ENCODE measurements at regions not wholly inside any gene's neighbourhood (a gene's known extent, or its start where the extent isn't known, plus 50 kb on each side); places are given as distances from the start of the nearest gene placed in this dataset.

DNA sequence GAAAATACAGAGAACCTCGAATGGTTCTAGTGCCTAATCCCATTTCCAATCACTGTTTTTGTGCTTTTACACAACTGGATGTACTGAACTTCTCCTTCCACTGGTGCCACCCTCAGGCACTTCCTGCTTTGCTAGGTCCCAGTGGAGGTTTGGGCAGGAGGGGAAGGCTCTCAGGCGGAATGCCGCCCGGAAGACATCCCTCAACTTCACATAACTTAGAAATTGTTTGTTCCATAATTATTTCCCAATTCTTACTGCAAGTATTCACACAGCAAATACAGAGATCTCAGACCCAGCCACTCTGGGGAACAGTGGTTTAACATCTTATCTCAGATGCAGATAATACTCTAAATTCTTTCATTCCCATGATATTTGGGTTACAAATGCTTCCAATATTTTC lies 195.7 kb upstream of the IPO5 start:
- no peaks in the 10 kb centered on the region for H3K9me3 ChIP-seq
- H3K27ac ChIP-seq: no peak overlapping the region
- intact Hi-C loops (cut with DNase I): no loop called here
- DNase-seq: no peak
- TF ChIP-seq POLR2A (IDR thresholded peaks at IDR 0.05): no peak
- TF ChIP-seq, protein P1, sequence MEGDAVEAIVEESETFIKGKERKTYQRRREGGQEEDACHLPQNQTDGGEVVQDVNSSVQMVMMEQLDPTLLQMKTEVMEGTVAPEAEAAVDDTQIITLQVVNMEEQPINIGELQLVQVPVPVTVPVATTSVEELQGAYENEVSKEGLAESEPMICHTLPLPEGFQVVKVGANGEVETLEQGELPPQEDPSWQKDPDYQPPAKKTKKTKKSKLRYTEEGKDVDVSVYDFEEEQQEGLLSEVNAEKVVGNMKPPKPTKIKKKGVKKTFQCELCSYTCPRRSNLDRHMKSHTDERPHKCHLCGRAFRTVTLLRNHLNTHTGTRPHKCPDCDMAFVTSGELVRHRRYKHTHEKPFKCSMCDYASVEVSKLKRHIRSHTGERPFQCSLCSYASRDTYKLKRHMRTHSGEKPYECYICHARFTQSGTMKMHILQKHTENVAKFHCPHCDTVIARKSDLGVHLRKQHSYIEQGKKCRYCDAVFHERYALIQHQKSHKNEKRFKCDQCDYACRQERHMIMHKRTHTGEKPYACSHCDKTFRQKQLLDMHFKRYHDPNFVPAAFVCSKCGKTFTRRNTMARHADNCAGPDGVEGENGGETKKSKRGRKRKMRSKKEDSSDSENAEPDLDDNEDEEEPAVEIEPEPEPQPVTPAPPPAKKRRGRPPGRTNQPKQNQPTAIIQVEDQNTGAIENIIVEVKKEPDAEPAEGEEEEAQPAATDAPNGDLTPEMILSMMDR (IDR thresholded peaks at IDR 0.05): no peak
- no peak for TF ChIP-seq EP300 (IDR thresholded peaks at IDR 0.05)
- H3K36me3 ChIP-seq: no peaks in the 10 kb centered on the region
- WGBS, 3 donors: 30 to 37% (median 34%) methylated on average over 4 of the region's 4 CpGs
- no peak overlapping the region for H3K4me3 ChIP-seq
- H3K27me3 ChIP-seq: no peaks in the 10 kb centered on the region
- H3K4me1 ChIP-seq (ENCODE audit: insufficient read depth): no peaks in the 10 kb centered on the region

DNA sequence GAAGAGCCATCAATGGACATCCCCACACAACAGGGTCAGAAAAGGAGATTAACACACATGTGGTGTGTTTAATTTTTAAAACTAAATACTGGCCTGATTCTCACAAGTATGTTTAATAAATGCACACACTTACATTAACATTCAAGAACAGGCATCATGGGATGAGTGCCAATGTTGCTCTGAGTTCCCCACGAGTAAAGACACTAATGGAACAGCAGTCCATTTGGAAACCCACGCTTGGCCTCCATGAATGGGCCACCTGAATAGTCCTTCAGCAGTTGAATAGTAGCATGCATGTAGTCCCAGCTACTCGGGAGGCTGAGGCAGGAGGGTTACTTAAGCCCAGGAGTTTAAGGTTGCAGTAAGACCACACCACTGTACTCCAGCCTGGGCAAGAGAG lies 195.2 kb upstream of the IPO5 start:
- no peak overlapping the region for H3K4me3 ChIP-seq
- no peaks in the 10 kb centered on the region for H3K36me3 ChIP-seq
- H3K4me1 ChIP-seq (ENCODE audit: insufficient read depth): no peaks in the 10 kb centered on the region
- no peak for DNase-seq
- H3K27me3 ChIP-seq: no peaks in the 10 kb centered on the region
- intact Hi-C loops (cut with DNase I): no loop called here
- WGBS, 3 donors: 48 to 53% (median 51%) methylated on average over 3 of the region's 3 CpGs
- no peaks in the 10 kb centered on the region for H3K9me3 ChIP-seq
- no peak overlapping the region for H3K27ac ChIP-seq
- no peak for TF ChIP-seq EP300 (IDR thresholded peaks at IDR 0.05)
- TF ChIP-seq, protein P1 (IDR thresholded peaks at IDR 0.05): no peak
- TF ChIP-seq POLR2A (IDR thresholded peaks at IDR 0.05): no peak

DNA sequence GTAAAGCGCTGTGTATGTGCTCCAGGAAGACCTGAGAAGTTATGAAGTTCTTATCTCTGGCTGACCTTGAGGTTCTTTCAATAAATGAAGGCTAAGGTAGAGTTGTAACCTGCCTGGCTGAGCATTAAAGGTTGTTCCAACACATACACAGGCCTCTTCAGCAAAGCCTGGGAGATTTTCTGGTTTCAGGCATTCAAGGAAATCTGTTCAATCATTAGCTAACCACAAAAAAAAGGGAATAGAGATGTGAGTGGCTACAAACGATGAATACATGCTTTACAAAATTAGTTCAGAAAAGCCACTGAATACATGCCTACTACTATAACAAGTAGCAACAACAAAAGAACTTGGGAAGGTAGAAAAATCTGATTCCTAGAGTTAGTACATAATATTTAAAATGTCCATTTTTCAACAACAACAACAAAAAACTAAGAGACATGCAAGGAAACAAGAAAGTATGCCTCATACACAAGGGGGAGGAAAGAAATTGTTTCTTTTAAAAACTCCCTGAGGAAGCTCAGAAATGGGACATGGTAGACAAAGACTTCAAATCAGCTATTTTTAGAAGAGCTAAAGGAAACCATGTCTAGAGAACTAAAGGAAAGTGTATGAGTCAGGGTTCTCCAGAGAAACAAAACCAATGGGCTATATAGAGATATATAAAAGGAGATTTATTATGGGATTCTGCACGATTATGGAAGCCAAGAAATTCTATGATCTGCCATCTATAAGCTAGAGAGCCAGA lies 191.5 kb upstream of the IPO5 start:
- TF ChIP-seq POLR2A (IDR thresholded peaks at IDR 0.05): no peak
- TF ChIP-seq, protein P1 (IDR thresholded peaks at IDR 0.05): no peak
- no peak for TF ChIP-seq EP300 (IDR thresholded peaks at IDR 0.05)

DNA sequence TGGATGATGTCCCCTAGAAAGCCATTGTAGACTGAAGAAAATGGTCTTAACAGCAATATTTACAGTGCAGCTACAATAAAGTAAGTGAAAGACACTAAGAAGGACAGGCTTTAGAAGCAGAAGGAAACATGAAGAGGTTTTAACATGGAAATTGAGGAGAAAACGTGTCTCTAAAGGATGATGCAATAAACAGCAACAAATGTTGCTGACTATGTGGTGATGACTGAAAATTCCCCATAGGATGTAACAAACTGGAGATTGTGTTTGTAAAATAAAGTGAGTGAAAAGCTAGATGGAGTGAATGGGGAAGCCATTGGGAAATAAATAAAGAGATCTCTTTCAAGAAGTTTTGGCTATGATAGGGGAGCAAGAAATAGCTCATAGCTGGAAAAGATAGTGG lies 186.7 kb upstream of the IPO5 start:
- H3K4me3 ChIP-seq: no peak overlapping the region
- H3K27ac ChIP-seq: no peak overlapping the region
- intact Hi-C loops (cut with DNase I): no loop called here
- DNase-seq: no peak
- H3K36me3 ChIP-seq: no peaks in the 10 kb centered on the region
- H3K4me1 ChIP-seq (ENCODE audit: insufficient read depth): no peaks in the 10 kb centered on the region
- H3K27me3 ChIP-seq: no peaks in the 10 kb centered on the region
- H3K9me3 ChIP-seq: no peaks in the 10 kb centered on the region
- TF ChIP-seq EP300 (IDR thresholded peaks at IDR 0.05) (no peak), POLR2A (IDR thresholded peaks at IDR 0.05) (no peak)
- TF ChIP-seq, protein P1 (IDR thresholded peaks at IDR 0.05): no peak
- WGBS, 3 donors: 49 to 57% (median 56%) methylated on average over 1 of the region's 1 CpG

More for the DNA sequence above, 191.5 kb upstream of the IPO5 start:
- Histone ChIP-seq H3K27me3 (no peaks in the 10 kb centered on the region), H3K9me3 (no peaks in the 10 kb centered on the region), H3K27ac (no peak overlapping the region), H3K36me3 (no peaks in the 10 kb centered on the region), H3K4me1 (ENCODE audit: insufficient read depth) (no peaks in the 10 kb centered on the region), H3K4me3 (no peak overlapping the region)
- WGBS, 3 donors: 49 to 61% (median 56%) methylated on average over 3 of the region's 3 CpGs
- intact Hi-C loops (cut with DNase I): no loop called here
- no peak for DNase-seq
